PC-9 (cell line): ENCODE measurements at regions not wholly inside any gene's neighbourhood (a gene's known extent, or its start where the extent isn't known, plus 50 kb on each side); places are given as distances from the start of the nearest gene placed in this dataset.

Experiments
- EZH2 ChIP-seq: fragments of 200-600 bp; sonication (generic); IDR thresholded peaks from 2 replicates; pipeline ENCODE4 v1.8.0; 2017; ENCODE audit warnings: antibody characterized with exemption, low read depth
- TF ChIP-seq, protein P1 (sequence below): fragments of 200-600 bp; sonication (generic); conservative IDR thresholded peaks from 2 replicates; pipeline ENCODE4 v1.6.1; 2017; ENCODE audit warnings: mixed run types, antibody characterized with exemption, mild to moderate bottlenecking, moderate library complexity

DNA sequence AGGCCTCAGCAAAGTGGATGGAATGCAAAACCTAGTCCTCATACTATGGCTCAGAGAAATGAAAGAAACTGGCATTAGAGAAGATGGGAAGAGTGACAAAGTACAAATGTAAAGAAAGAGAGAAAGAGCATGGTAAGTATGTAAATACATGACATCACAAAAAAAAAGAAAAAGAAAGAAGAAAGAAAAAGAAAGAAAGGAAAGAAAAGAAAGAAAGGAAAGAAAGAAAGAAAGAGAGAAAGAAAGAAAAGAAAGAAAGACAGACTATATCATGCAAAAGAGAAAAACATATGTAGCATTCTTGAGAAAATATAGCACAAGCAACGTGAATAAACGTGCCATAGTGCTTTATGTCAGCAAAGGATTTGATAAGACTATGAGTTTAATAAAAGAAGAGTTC, 76.1 kb upstream of the CACHD1 start:
- TF ChIP-seq, protein P1, sequence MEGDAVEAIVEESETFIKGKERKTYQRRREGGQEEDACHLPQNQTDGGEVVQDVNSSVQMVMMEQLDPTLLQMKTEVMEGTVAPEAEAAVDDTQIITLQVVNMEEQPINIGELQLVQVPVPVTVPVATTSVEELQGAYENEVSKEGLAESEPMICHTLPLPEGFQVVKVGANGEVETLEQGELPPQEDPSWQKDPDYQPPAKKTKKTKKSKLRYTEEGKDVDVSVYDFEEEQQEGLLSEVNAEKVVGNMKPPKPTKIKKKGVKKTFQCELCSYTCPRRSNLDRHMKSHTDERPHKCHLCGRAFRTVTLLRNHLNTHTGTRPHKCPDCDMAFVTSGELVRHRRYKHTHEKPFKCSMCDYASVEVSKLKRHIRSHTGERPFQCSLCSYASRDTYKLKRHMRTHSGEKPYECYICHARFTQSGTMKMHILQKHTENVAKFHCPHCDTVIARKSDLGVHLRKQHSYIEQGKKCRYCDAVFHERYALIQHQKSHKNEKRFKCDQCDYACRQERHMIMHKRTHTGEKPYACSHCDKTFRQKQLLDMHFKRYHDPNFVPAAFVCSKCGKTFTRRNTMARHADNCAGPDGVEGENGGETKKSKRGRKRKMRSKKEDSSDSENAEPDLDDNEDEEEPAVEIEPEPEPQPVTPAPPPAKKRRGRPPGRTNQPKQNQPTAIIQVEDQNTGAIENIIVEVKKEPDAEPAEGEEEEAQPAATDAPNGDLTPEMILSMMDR, result no peak
- no peak for TF ChIP-seq EZH2
